Fibroblast of villous mesenchyme (primary cell): ENCODE measurements at regions not wholly inside any gene's neighbourhood (a gene's known extent, or its start where the extent isn't known, plus 50 kb on each side); places are given as distances from the start of the nearest gene placed in this dataset.
A peak's percentile ranks its signal among the peaks of the same experiment; 100 is the strongest.
"Not testable (repeated sequence)": the region's sequence is repeated elsewhere in the genome, so short reads cannot be mapped to it uniquely, and the experiment has no call there.

Source experiments
- DNase-seq: peaks from one replicate; pipeline ENCODE4 v3.0.0-alpha.2; 2010; ENCODE audit warnings: low read depth
- H3K4me3 ChIP-seq: 2 replicates; pipeline ENCODE4 v1.5.1; 2011; ENCODE audit warnings: low read depth, mild to moderate bottlenecking, low read length
- TF ChIP-seq, protein P1 (sequence below): IDR thresholded peaks from 2 replicates; pipeline ENCODE4 v1.5.1; 2012; ENCODE audit warnings: low read depth, mild to moderate bottlenecking, low read length; ENCODE audit not compliant: insufficient read depth

DNA sequence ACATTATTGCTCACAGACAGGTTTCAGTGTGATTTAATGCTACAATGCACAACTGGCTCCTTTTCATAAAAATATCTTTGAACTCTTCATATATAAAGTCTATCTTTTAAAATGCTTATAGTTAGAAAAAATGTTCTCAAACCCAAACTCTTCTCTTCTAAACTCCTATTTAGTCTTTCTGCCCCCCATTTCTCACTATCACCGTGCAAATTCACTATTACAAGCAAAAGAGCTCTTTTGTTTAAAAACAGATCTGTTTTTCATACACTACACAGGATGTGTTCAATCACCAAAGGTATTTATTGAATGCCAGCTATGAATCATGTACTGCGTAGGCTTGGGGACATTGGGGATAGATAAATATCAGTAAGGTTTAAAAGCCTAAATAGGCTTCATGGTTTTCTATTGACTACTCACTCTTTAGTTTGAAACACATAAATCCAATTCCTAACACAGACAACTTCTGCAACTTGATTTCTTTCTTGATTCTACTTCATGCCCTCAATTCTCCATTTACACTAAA is 692.3 kb downstream of the C12orf50 start:
- no peak for DNase-seq
- TF ChIP-seq, protein P1, sequence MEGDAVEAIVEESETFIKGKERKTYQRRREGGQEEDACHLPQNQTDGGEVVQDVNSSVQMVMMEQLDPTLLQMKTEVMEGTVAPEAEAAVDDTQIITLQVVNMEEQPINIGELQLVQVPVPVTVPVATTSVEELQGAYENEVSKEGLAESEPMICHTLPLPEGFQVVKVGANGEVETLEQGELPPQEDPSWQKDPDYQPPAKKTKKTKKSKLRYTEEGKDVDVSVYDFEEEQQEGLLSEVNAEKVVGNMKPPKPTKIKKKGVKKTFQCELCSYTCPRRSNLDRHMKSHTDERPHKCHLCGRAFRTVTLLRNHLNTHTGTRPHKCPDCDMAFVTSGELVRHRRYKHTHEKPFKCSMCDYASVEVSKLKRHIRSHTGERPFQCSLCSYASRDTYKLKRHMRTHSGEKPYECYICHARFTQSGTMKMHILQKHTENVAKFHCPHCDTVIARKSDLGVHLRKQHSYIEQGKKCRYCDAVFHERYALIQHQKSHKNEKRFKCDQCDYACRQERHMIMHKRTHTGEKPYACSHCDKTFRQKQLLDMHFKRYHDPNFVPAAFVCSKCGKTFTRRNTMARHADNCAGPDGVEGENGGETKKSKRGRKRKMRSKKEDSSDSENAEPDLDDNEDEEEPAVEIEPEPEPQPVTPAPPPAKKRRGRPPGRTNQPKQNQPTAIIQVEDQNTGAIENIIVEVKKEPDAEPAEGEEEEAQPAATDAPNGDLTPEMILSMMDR: no peak
- H3K4me3 ChIP-seq: no peak overlapping the region

- H3K4me3 ChIP-seq: no peak overlapping the region
- TF ChIP-seq, protein P1: no peak
- DNase-seq: no peak
These were observed 696.0 kb downstream of the C12orf50 start for GRCh38 chr12:87332987-87333726.

DNA sequence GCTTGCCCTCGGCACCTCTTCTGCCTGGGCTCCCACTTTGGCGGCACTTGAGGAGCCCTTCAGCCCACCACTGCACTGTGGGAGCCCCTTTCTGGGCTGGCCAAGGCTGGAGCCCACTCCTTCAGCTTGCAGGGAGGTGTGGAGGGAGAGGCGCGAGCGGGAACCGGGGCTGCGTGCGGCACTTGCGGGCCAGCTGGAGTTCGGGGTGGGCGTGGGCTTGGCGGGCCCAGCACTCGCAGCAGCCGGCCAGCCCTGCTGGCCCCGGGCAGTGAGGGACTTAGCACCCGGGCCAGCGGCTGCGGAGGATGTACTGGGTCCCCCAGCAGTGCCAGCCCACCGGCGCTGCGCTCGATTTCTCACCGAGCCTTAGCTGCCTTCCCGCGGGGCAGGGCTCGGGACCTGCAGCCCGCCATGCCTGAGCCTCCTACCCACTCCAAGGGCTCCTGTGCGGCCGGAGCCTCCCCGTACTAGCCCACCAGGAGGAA is 699.1 kb downstream of the C12orf50 start:
- DNase-seq, H3K4me3 ChIP-seq: not testable (repeated sequence)

DNA sequence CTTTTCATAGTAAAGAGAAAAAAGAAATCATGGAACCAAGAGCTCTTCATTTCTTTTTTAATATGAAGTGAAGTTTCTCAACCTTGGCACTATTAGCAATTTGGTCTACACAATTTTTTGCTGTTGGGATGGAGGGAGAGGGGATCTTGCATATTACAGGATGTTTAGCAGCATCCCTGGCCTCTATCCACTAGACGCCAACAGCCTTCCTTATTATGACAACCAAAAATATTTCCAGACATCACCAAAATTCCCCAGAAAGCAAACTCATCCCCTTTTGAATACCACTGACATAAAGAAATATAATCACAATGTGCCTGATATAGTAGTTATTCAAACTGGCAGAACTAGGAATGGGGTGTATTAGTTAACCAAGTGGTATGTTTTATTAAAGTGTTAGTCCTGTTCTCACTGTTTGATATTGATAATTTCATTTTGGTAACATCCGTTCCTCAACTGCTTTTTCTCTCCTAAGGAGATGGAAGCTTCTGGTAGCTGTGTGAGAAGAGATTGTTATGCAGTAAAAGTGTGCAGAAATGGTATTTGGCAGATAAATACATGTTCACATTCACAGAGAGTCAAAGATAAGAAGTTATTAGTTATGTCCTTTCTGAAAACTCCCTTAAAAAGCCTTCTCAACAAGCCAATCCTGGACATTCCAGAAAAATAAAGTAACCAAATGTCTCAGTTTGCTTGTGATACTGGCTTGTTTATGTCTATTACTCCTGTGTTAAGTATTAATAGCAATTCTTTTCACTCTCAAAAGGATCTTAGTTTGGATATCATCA is 699.9 kb downstream of the C12orf50 start:
- H3K4me3 ChIP-seq: no peak overlapping the region
- TF ChIP-seq, protein P1: no peak
- DNase-seq: no peak

- DNase-seq: no peak
- H3K4me3 ChIP-seq: no peak overlapping the region
- TF ChIP-seq, protein P1: no peak
These were observed 705.8 kb downstream of the C12orf50 start for GRCh38 chr12:87323369-87323768.

DNA sequence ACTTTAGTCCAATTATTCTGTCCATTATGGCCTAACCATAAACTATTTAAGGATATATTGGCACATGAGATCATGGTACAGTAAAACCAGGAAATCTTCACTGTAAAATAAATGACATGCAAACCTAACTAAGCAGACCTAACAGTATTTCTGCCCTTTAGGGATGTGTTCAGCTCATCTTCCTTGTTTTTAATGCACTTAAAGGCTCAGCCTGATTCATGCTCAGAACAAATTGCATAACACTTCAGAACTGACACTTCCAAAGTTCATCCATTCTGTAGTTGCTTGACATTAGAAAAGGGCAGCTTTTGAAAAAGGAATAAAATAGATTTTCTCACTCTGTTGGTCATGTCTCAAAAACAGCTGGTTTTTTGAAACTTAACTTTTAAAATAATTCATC is 708.5 kb downstream of the C12orf50 start:
- TF ChIP-seq, protein P1: no peak
- H3K4me3 ChIP-seq: no peak overlapping the region
- peak; percentile 10 for DNase-seq

DNA sequence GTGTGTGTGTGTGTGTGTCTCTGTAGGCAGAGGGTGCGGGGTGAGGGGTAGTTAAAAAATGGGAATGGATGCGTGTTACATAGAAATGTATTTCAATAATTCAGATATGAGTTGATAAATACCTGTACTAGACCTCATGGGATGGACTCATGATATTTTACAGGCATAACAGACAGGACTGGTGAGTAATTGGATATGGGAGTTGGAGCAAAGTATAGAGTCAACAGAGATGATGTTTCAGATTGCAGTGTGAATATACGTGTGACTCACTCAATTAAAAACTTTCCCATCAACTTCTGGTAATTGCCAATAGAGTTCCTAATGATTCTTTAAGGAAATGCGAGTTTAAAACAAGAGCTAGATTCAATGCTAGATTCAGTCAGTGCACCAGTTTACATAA is 711.9 kb downstream of the C12orf50 start:
- TF ChIP-seq, protein P1: no peak
- H3K4me3 ChIP-seq: no peak overlapping the region
- no peak for DNase-seq
